HEK293 (cell line): ENCODE measurements at regions not wholly inside any gene's neighbourhood (a gene's known extent, or its start where the extent isn't known, plus 50 kb on each side); places are given as distances from the start of the nearest gene placed in this dataset.
A peak's percentile ranks its signal among the peaks of the same experiment; 100 is the strongest.

Experiments used
- CTCF ChIA-PET: fragments of 350-600 bp; formaldehyde crosslinking; extraction: SDS; loops from one replicate; lab custom pipeline; 2021; ENCODE audit warnings: antibody characterized with exemption; lab: Yijun Ruan, JAX
- POLR2A ChIA-PET: fragments of 300-600 bp; formaldehyde crosslinking; extraction: SDS; loops from one replicate; lab custom pipeline; 2020; ENCODE audit warnings: antibody characterized with exemption, inconsistent platforms; lab: Yijun Ruan, JAX
- H3K27ac ChIP-seq: fragments of 200-500 bp; sonication (Bioruptor generic); 2 replicates; pipeline ENCODE4 v1.5.1; 2014; ENCODE audit warnings: low read depth, low read length, control low read depth, inconsistent platforms; ENCODE audit errors: extremely low read depth
- H3K36me3 ChIP-seq, 2 experiments: fragments of 200-500 bp in 1 of 2; sonication (Bioruptor generic) in 1 of 2; 1 replicate in 1 of 2; 2 replicates in 1 of 2; pipeline ENCODE4 v1.5.1; 2014 to 2017; ENCODE audit warnings: inconsistent platforms in 2 of 2, low read length in 2 of 2; ENCODE audit not compliant: control insufficient read depth in 2 of 2, insufficient read depth in 1 of 2
- H3K4me1 ChIP-seq: fragments of 200-500 bp; sonication (Bioruptor generic); 2 replicates; pipeline ENCODE4 v1.5.1; 2014; ENCODE audit warnings: mild to moderate bottlenecking, low read length, inconsistent platforms; ENCODE audit not compliant: control insufficient read depth, insufficient read depth
- H3K4me3 ChIP-seq: 2 replicates; pipeline ENCODE4 v1.5.1; 2011; ENCODE audit warnings: low read depth, mild to moderate bottlenecking, control low read depth, low read length, moderate library complexity
- H3K9me3 ChIP-seq: fragments of 200-500 bp; sonication (Bioruptor generic); 2 replicates; pipeline ENCODE4 v1.5.1; 2014; ENCODE audit warnings: low read depth, low read length, inconsistent platforms; ENCODE audit not compliant: control insufficient read depth, insufficient read depth
- EGR2 ChIP-seq: fragments of 450-650 bp; formaldehyde crosslinking; IDR thresholded peaks from 2 replicates; pipeline ENCODE4 v1.5.1; 2016; ENCODE audit warnings: low read depth, missing biosample characterization, missing genetic modification characterization
- PRDM4 ChIP-seq: fragments of 450-650 bp; formaldehyde crosslinking; IDR thresholded peaks from 2 replicates; pipeline ENCODE4 v1.5.1; 2017; ENCODE audit warnings: missing biosample characterization, missing genetic modification characterization
- SETDB1 ChIP-seq: IDR thresholded peaks from one replicate; pipeline ENCODE4 v1.6.1; 2017; ENCODE audit warnings: mild to moderate bottlenecking, low read length, moderate library complexity, mixed read lengths; ENCODE audit not compliant: insufficient read length
- ZBTB1 ChIP-seq: fragments of 450-650 bp; formaldehyde crosslinking; IDR thresholded peaks from 2 replicates; pipeline ENCODE4 v1.5.1; 2016; ENCODE audit warnings: missing biosample characterization, missing genetic modification characterization
- ZBTB17 ChIP-seq: fragments of 450-650 bp; formaldehyde crosslinking; IDR thresholded peaks from 2 replicates; pipeline ENCODE4 v1.5.1; 2016; ENCODE audit warnings: missing biosample characterization, missing genetic modification characterization
- ZFHX2 ChIP-seq: fragments of 450-650 bp; formaldehyde crosslinking; conservative IDR thresholded peaks from 2 replicates; pipeline ENCODE4 v1.5.1; 2016; ENCODE audit warnings: missing biosample characterization, missing genetic modification characterization
- ZFP41 ChIP-seq: fragments of 450-650 bp; formaldehyde crosslinking; IDR thresholded peaks from 2 replicates; pipeline ENCODE4 v1.5.1; 2016; ENCODE audit warnings: missing biosample characterization, missing genetic modification characterization, borderline replicate concordance
- ZNF146 ChIP-seq: fragments of 450-650 bp; formaldehyde crosslinking; IDR thresholded peaks from 2 replicates; pipeline ENCODE4 v1.5.1; 2016; ENCODE audit warnings: missing biosample characterization, missing genetic modification characterization
- ZNF157 ChIP-seq: fragments of 450-650 bp; formaldehyde crosslinking; IDR thresholded peaks from 2 replicates; pipeline ENCODE4 v1.5.1; 2016; ENCODE audit warnings: missing biosample characterization, missing genetic modification characterization
- ZNF292 ChIP-seq: fragments of 450-650 bp; formaldehyde crosslinking; IDR thresholded peaks from 2 replicates; pipeline ENCODE4 v1.5.1; 2016; ENCODE audit warnings: low read depth, missing biosample characterization, missing genetic modification characterization, borderline replicate concordance
- ZNF433 ChIP-seq: fragments of 450-650 bp; formaldehyde crosslinking; IDR thresholded peaks from 2 replicates; pipeline ENCODE4 v1.5.1; 2016; ENCODE audit warnings: missing biosample characterization, missing genetic modification characterization, low read depth
- ZNF555 ChIP-seq: fragments of 450-650 bp; formaldehyde crosslinking; conservative IDR thresholded peaks from 2 replicates; pipeline ENCODE4 v1.5.1; 2017; ENCODE audit warnings: missing biosample characterization, mild to moderate bottlenecking, missing genetic modification characterization, inconsistent platforms
- ZNF792 ChIP-seq: fragments of 450-650 bp; formaldehyde crosslinking; IDR thresholded peaks from 2 replicates; pipeline ENCODE4 v1.5.1; 2016; ENCODE audit warnings: missing biosample characterization, missing genetic modification characterization

GRCh38 chr10:22481687-22482539, 136.6 kb downstream of the SPAG6 start (continued):
- TF ChIP-seq ZBTB17 (tag by site-specific recombination) (peak; percentile 58; the same call in 1 of the 2 replicates), ZNF555 (tag by site-specific recombination) (no peak)

- Histone ChIP-seq H3K4me3 (no peak overlapping the region), H3K9me3 (no peaks in the 10 kb centered on the region), H3K36me3 (no peaks in the 10 kb centered on the region), H3K4me1 (peaks cover 7% of the 10 kb centered on the region; the same call in 1 of the 2 replicates), H3K27ac (no peak overlapping the region)
- ChIA-PET POLR2A (no interaction called here), CTCF (no interaction called here)
- TF ChIP-seq ZBTB1: no peak
- TF ChIP-seq ZNF792 (tag by site-specific recombination): no peak
- TF ChIP-seq ZNF292 (tag by site-specific recombination): no peak
- TF ChIP-seq SETDB1: no peak
- TF ChIP-seq ZNF146 (tag by site-specific recombination): no peak
- TF ChIP-seq ZFP41: no peak
- TF ChIP-seq ZFHX2: no peak
- TF ChIP-seq ZNF433: no peak
- no peak for TF ChIP-seq ZNF157 (tag by site-specific recombination)
- no peak for TF ChIP-seq EGR2
- no peak for TF ChIP-seq PRDM4 (tag by site-specific recombination)
Observed at GRCh38 chr10:22483132-22483531, 137.8 kb downstream of the SPAG6 start.
